ENCODE measurements at regions not wholly inside any gene's neighbourhood (a gene's known extent, or its start where the extent isn't known, plus 50 kb on each side); places are given as distances from the start of the nearest gene placed in this dataset.

GRCh38 chrX:38970074-38970473 lies 168.8 kb downstream of the MID1IP1 start:
- H3K36me3 Mint-ChIP-seq = no peaks in the 10 kb centered on the region
- DNase-seq = no peak
- H3K27ac Mint-ChIP-seq = no peak overlapping the region
- H3K27me3 Mint-ChIP-seq (ENCODE audit: low read depth in 3 of 3) = peaks cover 0 to 4% (median 0%) of the 10 kb centered on the region in 3 donors
- H3K4me1 Mint-ChIP-seq = no peaks in the 10 kb centered on the region
- no peak overlapping the region for H3K4me3 Mint-ChIP-seq
- peaks cover 0 to under 1% (median 0%) of the 10 kb centered on the region in 6 donors for H3K9me3 Mint-ChIP-seq

GRCh38 chrX:38970845-38971244 lies 169.6 kb downstream of the MID1IP1 start:
- no peaks in the 10 kb centered on the region for H3K4me1 Mint-ChIP-seq
- H3K9me3 Mint-ChIP-seq = no peaks in the 10 kb centered on the region
- H3K27me3 Mint-ChIP-seq (ENCODE audit: low read depth in 3 of 3) = no peaks in the 10 kb centered on the region
- H3K27ac Mint-ChIP-seq = no peak overlapping the region
- H3K4me3 Mint-ChIP-seq = no peak overlapping the region
- no peaks in the 10 kb centered on the region for H3K36me3 Mint-ChIP-seq
- DNase-seq = no peak

GRCh38 chrX:38973322-38973721 lies 172.1 kb downstream of the MID1IP1 start:
- no peak overlapping the region for H3K4me3 Mint-ChIP-seq
- H3K4me1 Mint-ChIP-seq = no peaks in the 10 kb centered on the region
- DNase-seq = no peak
- no peak overlapping the region for H3K27ac Mint-ChIP-seq
- H3K36me3 Mint-ChIP-seq = no peaks in the 10 kb centered on the region
- H3K27me3 Mint-ChIP-seq (ENCODE audit: low read depth in 3 of 3) = no peaks in the 10 kb centered on the region
- no peaks in the 10 kb centered on the region for H3K9me3 Mint-ChIP-seq

- Mint-ChIP-seq H3K36me3 (no peaks in the 10 kb centered on the region), H3K4me3 (no peak overlapping the region), H3K4me1 (no peaks in the 10 kb centered on the region), H3K27ac (no peak overlapping the region), H3K9me3 (no peaks in the 10 kb centered on the region), H3K27me3 (ENCODE audit: low read depth in 3 of 3) (no peaks in the 10 kb centered on the region)
- DNase-seq = no peak
Measured at GRCh38 chrX:38974542-38974941, 173.3 kb downstream of the MID1IP1 start.

GRCh38 chrX:38975368-38975942 lies 174.2 kb downstream of the MID1IP1 start:
- no peaks in the 10 kb centered on the region for H3K27me3 Mint-ChIP-seq (ENCODE audit: low read depth in 3 of 3)
- no peaks in the 10 kb centered on the region for H3K36me3 Mint-ChIP-seq
- no peak for DNase-seq
- no peak overlapping the region for H3K4me3 Mint-ChIP-seq
- no peaks in the 10 kb centered on the region for H3K4me1 Mint-ChIP-seq
- no peak overlapping the region for H3K27ac Mint-ChIP-seq
- no peaks in the 10 kb centered on the region for H3K9me3 Mint-ChIP-seq

- no peak for DNase-seq
- Mint-ChIP-seq H3K36me3 (no peaks in the 10 kb centered on the region), H3K27ac (no peak overlapping the region), H3K4me3 (no peak overlapping the region), H3K4me1 (no peaks in the 10 kb centered on the region), H3K9me3 (no peaks in the 10 kb centered on the region), H3K27me3 (ENCODE audit: low read depth in 3 of 3) (peaks cover 0 to 6% (median 4%) of the 10 kb centered on the region in 3 donors)
Measured at GRCh38 chrX:38982370-38982769, 181.1 kb downstream of the MID1IP1 start.

GRCh38 chrX:38982843-38983242 lies 181.6 kb downstream of the MID1IP1 start:
- H3K36me3 Mint-ChIP-seq = no peaks in the 10 kb centered on the region
- H3K4me1 Mint-ChIP-seq = no peaks in the 10 kb centered on the region

GRCh38 chrX:38985375-38985774 lies 184.1 kb downstream of the MID1IP1 start:
- no peaks in the 10 kb centered on the region for H3K9me3 Mint-ChIP-seq
- no peak overlapping the region for H3K4me3 Mint-ChIP-seq
- no peaks in the 10 kb centered on the region for H3K4me1 Mint-ChIP-seq
- H3K27me3 Mint-ChIP-seq (ENCODE audit: low read depth in 3 of 3) = peaks cover 0 to 6% (median 4%) of the 10 kb centered on the region in 3 donors
- peak in 2 of 3 donors; percentile 14 to 16 for DNase-seq
- no peak overlapping the region for H3K27ac Mint-ChIP-seq
- H3K36me3 Mint-ChIP-seq = no peaks in the 10 kb centered on the region

More at GRCh38 chrX:38982843-38983242, 181.6 kb downstream of the MID1IP1 start:
- DNase-seq = no peak
- Mint-ChIP-seq H3K27me3 (ENCODE audit: low read depth in 3 of 3) (peaks cover 0 to 6% (median 4%) of the 10 kb centered on the region in 3 donors), H3K27ac (no peak overlapping the region), H3K9me3 (no peaks in the 10 kb centered on the region), H3K4me3 (no peak overlapping the region)

GRCh38 chrX:38985945-38986344 lies 184.7 kb downstream of the MID1IP1 start:
- no peak for DNase-seq
- Mint-ChIP-seq H3K27ac (no peak overlapping the region), H3K9me3 (no peaks in the 10 kb centered on the region), H3K4me3 (no peak overlapping the region), H3K27me3 (ENCODE audit: low read depth in 3 of 3) (peaks cover 0 to 6% (median 4%) of the 10 kb centered on the region in 3 donors), H3K4me1 (no peaks in the 10 kb centered on the region), H3K36me3 (no peaks in the 10 kb centered on the region)

GRCh38 chrX:38986586-38986985 lies 185.3 kb downstream of the MID1IP1 start:
- Mint-ChIP-seq H3K4me3 (no peak overlapping the region), H3K36me3 (no peaks in the 10 kb centered on the region), H3K9me3 (no peaks in the 10 kb centered on the region), H3K27me3 (ENCODE audit: low read depth in 3 of 3) (peaks cover 0 to 6% (median 4%) of the 10 kb centered on the region in 3 donors), H3K4me1 (no peaks in the 10 kb centered on the region), H3K27ac (no peak overlapping the region)
- no peak for DNase-seq

- DNase-seq = no peak
- Mint-ChIP-seq H3K4me3 (no peak overlapping the region), H3K9me3 (no peaks in the 10 kb centered on the region), H3K27me3 (ENCODE audit: low read depth in 3 of 3) (peaks cover 0 to 8% (median 4%) of the 10 kb centered on the region in 3 donors), H3K27ac (no peak overlapping the region), H3K4me1 (no peaks in the 10 kb centered on the region), H3K36me3 (no peaks in the 10 kb centered on the region)
Measured at GRCh38 chrX:38987198-38987651, 186.0 kb downstream of the MID1IP1 start.

- Mint-ChIP-seq H3K27me3 (ENCODE audit: low read depth in 3 of 3) (peaks cover 0 to 8% (median 4%) of the 10 kb centered on the region in 3 donors), H3K9me3 (no peaks in the 10 kb centered on the region), H3K4me3 (no peak overlapping the region), H3K27ac (no peak overlapping the region), H3K4me1 (no peaks in the 10 kb centered on the region), H3K36me3 (no peaks in the 10 kb centered on the region)
- DNase-seq = no peak
Measured at GRCh38 chrX:38988301-38988700, 187.0 kb downstream of the MID1IP1 start.

GRCh38 chrX:38989076-38989475 lies 187.8 kb downstream of the MID1IP1 start:
- Mint-ChIP-seq H3K4me3 (no peak overlapping the region), H3K27me3 (ENCODE audit: low read depth in 3 of 3) (peaks cover 0 to 11% (median 4%) of the 10 kb centered on the region in 3 donors), H3K36me3 (no peaks in the 10 kb centered on the region), H3K27ac (no peak overlapping the region), H3K9me3 (no peaks in the 10 kb centered on the region), H3K4me1 (no peaks in the 10 kb centered on the region)
- no peak for DNase-seq

GRCh38 chrX:38991656-38992440 lies 190.6 kb downstream of the MID1IP1 start:
- no peak overlapping the region for H3K4me3 Mint-ChIP-seq
- H3K27me3 Mint-ChIP-seq (ENCODE audit: low read depth in 3 of 3) = peaks cover 0 to 11% (median 2%) of the 10 kb centered on the region in 3 donors
- no peak for DNase-seq
- H3K9me3 Mint-ChIP-seq = no peaks in the 10 kb centered on the region
- no peak overlapping the region for H3K27ac Mint-ChIP-seq
- H3K36me3 Mint-ChIP-seq = no peaks in the 10 kb centered on the region
- no peaks in the 10 kb centered on the region for H3K4me1 Mint-ChIP-seq

All from immature natural killer cell (primary cell).